ENCODE measurements at regions not wholly inside any gene's neighbourhood (a gene's known extent, or its start where the extent isn't known, plus 50 kb on each side); places are given as distances from the start of the nearest gene placed in this dataset.
"Not testable (repeated sequence)": the region's sequence is repeated elsewhere in the genome, so short reads cannot be mapped to it uniquely, and the experiment has no call there.

GRCh38 chr14:105721996-105722709 is 195.8 kb downstream of the TMEM121 start:
- H3K4me3 ChIP-seq (ENCODE audit: low read depth, low read length); DNase-seq (ENCODE audit: low read depth): not testable (repeated sequence)

GRCh38 chr14:105723271-105723670 is 196.9 kb downstream of the TMEM121 start:
- not testable (repeated sequence) for H3K4me3 ChIP-seq (ENCODE audit: low read depth, low read length); DNase-seq (ENCODE audit: low read depth)

GRCh38 chr14:105723776-105724175 is 197.4 kb downstream of the TMEM121 start:
- H3K4me3 ChIP-seq (ENCODE audit: low read depth, low read length); DNase-seq (ENCODE audit: low read depth): not testable (repeated sequence)

- not testable (repeated sequence) for DNase-seq (ENCODE audit: low read depth); H3K4me3 ChIP-seq (ENCODE audit: low read depth, low read length)
These were observed 203.5 kb downstream of the TMEM121 start for GRCh38 chr14:105729825-105730368.

GRCh38 chr14:105730731-105731130 is 204.3 kb downstream of the TMEM121 start:
- not testable (repeated sequence) for DNase-seq (ENCODE audit: low read depth); H3K4me3 ChIP-seq (ENCODE audit: low read depth, low read length)

GRCh38 chr14:105731221-105731985 is 205.0 kb downstream of the TMEM121 start:
- not testable (repeated sequence) for H3K4me3 ChIP-seq (ENCODE audit: low read depth, low read length); DNase-seq (ENCODE audit: low read depth)

GRCh38 chr14:105733081-105734065 is 207.0 kb downstream of the TMEM121 start:
- no peak for TF ChIP-seq CTCF (IDR thresholded peaks at IDR 0.05; ENCODE audit: insufficient read depth, low read length)
- no peak overlapping the region for H3K4me3 ChIP-seq (ENCODE audit: low read depth, low read length)
- no peak for DNase-seq (ENCODE audit: low read depth)

- not testable (repeated sequence) for H3K4me3 ChIP-seq (ENCODE audit: low read depth, low read length); DNase-seq (ENCODE audit: low read depth)
These were observed 207.9 kb downstream of the TMEM121 start for GRCh38 chr14:105734241-105734640.

- not testable (repeated sequence) for H3K4me3 ChIP-seq (ENCODE audit: low read depth, low read length); DNase-seq (ENCODE audit: low read depth)
These were observed 209.9 kb downstream of the TMEM121 start for GRCh38 chr14:105736331-105736730.

- no peak for DNase-seq (ENCODE audit: low read depth)
- H3K4me3 ChIP-seq (ENCODE audit: low read depth, low read length): no peak overlapping the region
- TF ChIP-seq CTCF (IDR thresholded peaks at IDR 0.05; ENCODE audit: insufficient read depth, low read length): no peak
These were observed 211.3 kb downstream of the TMEM121 start for GRCh38 chr14:105737504-105738246.
